Central memory CD4-positive, alpha-beta T cell (primary cell): ENCODE measurements at regions not wholly inside any gene's neighbourhood (a gene's known extent, or its start where the extent isn't known, plus 50 kb on each side); places are given as distances from the start of the nearest gene placed in this dataset.

Experiments
- DNase-seq: peaks from one replicate; pipeline ENCODE4 v3.0.0; 2022

DNA sequence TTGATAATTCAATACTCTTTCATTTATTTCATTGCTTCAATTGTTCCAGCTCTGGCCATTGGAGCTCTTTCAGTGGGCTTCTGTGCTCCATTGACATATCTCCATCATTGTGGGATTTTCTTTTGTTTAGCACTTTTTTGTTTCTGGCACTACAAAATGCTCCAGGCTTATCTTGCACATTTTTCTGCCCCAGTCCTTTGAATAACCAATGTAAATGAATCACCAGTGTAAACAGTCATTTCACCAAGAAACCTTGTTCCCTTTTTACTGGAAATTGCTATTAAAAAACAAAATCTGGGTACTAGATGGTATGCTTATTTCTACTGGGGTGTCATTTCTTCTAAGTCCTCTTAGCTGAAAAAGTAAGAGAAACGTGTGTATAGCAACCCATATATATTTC lies 173.0 kb upstream of the LYPLAL1 start:
- DNase-seq: no peak

DNA sequence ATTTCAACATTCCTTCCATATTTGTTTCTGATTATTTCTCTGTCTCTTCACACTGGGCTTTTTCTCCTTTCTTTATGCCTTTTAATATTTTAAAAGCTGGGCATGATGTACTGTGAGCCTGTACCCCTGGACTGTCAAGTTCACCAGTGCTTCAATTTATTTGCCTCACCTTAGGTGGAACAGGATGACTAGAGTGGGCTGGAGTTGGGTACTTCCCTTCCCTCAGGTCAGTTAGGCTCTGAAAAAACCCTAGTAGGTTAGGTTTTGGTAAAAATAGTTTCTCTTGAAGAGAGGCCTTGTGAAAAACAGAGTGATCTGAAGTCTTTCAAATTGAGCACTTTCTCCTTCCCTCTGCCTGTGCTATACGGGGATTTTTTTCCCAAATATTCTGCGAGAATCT lies 163.0 kb upstream of the LYPLAL1 start:
- DNase-seq: no peak

GRCh38 chr1:219020386-219020785 lies 153.3 kb upstream of the LYPLAL1 start:
- DNase-seq: no peak

DNA sequence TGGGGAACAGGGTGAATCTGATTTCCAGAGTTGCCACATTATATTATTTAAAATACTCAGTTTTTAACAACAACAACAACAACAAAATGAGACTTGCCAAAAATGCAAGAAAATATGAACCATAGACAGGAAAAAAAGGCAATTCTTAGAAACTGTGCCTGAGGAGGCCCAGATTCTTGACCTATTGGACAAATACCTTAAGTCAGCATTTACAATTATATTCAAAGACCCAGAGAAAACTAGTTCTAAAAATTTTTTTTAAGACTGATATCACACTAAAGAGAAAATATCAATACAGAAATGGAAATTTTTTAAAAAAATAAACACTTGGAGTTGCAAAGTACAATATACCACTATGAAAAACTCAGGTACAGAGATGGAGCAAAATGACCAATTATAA lies 152.8 kb upstream of the LYPLAL1 start:
- DNase-seq: no peak

DNA sequence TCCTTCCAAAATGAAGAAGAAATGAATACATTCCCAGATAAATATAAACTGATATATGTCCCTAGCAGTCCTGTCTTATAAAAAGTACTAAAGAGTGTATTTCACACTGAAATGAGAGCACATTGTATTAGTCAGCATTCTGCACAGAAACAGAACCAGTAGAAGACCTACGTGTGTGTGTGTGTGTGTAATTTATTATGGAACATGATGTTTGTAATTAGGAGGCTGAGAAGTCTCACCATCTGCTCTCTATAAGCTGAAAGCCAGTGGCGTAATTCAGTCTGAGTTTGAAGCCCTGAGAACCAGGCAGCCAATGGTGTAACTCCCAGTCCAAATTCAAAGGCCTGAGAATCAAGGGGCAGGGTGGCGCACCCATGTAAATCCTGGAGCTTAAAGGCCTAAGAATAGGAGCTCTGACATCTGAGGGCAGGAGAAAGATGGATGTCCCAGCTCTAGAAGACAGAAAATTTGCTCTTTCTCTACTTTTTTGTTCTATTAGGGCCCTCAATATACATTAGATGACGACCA lies 146.5 kb upstream of the LYPLAL1 start:
- DNase-seq: no peak

GRCh38 chr1:219031809-219032208 lies 141.9 kb upstream of the LYPLAL1 start:
- DNase-seq: no peak

DNA sequence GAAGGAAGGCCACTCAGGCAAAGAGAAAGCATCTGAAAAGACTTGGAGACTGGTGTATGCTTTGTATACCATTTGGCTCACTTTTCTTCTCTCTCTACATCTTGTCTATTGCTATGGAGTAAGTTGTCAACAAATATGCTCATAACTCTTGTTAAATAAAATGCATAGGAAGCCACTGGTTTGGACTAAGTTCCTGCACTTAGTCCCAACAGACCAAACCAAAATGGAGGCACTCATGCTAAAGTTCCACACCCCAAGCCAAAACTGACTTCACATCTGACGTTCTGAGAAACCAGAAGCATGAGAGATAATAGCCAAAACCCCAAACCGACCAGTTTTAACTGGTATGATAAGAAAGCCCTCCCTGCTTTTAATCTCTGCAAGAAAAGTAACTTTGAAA lies 135.3 kb upstream of the LYPLAL1 start:
- no peak for DNase-seq

GRCh38 chr1:219039017-219039681 lies 134.5 kb upstream of the LYPLAL1 start:
- DNase-seq: no peak

DNA sequence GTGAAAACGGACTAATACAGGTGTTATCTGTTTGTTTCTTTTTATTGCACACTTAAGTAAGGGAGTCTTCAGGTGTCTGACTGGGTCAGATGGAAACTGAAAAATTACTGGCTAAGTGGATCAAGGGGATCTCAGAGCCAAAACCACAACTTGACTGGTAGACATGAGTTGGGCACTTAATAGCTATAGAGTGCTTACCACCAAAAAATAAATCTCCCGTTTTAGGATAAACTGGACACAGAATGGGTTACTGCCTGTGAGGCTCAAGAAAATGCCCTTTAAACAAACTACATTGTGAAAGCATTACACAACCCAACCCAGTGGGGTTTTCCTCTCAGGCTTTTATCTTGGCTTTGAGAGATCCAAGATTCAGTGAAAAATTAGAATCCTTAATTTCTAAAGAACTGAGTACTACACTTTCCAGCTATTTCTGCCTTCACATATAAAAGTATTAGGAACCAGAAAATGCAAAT lies 134.0 kb upstream of the LYPLAL1 start:
- DNase-seq: no peak

GRCh38 chr1:219040291-219040690 lies 133.4 kb upstream of the LYPLAL1 start:
- DNase-seq: no peak

DNA sequence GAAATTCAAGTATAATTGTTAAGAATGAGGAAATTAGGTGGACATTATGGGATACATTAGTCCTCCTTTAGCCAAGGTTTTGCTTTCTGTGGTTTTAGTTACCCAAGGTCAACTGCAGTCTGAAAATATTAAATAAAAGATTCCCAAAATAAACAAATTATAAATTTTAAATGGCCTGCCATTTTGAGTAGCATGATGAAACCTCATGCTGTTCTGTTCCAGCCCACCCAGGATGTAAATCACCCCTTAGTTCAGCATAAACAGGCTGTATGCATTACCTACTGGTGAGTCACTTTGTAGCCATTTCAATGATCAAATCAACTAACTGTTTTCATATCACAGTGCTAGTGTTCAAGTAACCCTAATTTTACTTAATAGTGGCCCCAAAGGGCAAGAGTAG lies 132.5 kb upstream of the LYPLAL1 start:
- DNase-seq: no peak

DNA sequence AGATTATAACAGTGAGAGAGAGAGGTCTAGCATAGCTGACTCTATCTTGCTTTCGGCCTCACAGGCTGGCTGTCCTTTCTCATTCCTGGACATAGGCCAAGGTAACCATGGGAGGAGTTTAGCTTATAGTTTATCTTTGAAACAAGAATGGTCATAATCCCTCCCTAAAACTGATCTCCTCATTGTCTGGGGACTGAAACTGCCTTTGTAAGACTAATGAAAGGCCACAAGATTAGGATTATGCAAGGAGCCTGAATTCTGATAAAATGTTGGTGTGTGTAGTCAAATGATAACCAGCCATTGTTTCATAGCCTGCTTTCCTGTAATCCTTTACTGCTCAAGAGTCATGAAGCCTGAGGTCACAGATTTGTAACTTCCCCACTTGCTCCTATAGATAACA lies 131.9 kb upstream of the LYPLAL1 start:
- no peak for DNase-seq

- no peak for DNase-seq
Observed at GRCh38 chr1:219042769-219043168, 130.9 kb upstream of the LYPLAL1 start.

- DNase-seq: no peak
Observed at GRCh38 chr1:219045246-219045645, 128.4 kb upstream of the LYPLAL1 start.

DNA sequence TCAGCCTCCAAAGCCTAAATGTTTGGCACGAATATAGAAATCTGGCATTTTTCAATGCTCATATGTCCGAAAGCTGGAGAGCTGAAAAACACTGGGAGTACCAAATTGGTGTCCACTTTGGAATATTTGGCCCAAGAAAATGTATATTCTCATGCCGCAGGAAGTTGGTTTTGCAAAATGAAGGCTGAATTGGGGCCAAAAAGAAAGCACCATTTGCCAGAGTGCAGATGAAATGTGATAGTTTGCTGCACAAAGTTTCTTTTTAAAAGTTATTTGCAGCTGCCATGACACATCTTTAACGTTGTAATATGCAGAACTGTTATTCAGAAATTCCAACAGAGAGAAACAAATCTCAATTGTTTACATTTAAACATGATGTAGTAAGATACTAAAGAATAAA lies 124.2 kb upstream of the LYPLAL1 start:
- DNase-seq: no peak

DNA sequence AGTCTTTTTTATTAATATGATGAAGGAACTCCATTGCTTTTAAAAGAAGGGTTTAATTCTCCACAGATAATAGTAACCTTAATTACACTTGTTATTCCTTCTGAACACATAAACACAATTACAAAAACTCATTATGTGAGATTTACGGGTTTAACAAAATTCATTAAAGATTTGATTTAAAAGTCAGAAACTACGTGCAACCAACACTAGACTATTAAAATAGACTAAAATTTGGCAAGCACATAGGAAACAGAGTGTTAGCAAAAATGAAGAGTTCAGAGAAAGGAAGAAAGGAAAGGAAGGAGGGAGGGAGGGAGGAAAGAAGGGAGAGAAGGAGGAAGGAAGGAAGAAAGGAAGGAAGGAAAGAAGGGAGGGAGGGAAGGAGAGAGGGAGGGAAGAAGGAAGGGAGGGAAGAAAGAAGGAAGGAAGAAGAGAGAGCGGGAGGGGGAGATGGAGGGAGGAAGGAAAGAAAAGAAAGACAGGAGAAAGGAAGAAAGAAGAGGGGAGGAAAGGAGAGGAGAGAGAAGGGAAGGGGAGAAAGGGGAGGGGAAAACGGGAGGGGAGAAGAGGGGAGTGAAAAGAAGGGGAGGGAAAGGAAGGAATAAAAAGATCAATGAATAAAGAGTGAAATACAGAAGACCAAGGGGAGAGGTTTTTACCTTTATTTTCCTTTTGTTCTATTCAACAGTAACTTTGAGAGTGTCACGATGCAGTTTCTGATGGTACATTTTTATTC lies 123.4 kb upstream of the LYPLAL1 start:
- DNase-seq: no peak

DNA sequence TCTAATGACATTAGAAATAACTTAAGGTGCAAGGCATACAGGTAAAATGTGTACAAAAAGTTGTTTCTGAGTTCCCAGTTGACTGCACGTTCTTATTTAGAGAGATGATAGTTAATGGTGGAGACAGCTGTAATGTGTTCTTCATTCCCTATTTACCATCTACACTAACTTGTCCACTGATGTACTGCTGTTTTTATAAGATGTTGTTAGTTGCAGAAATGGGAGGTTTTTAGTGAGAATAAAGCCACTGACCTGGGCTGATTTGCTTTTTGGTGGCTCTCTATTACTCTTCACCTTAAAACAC lies 122.9 kb upstream of the LYPLAL1 start:
- DNase-seq: no peak

DNA sequence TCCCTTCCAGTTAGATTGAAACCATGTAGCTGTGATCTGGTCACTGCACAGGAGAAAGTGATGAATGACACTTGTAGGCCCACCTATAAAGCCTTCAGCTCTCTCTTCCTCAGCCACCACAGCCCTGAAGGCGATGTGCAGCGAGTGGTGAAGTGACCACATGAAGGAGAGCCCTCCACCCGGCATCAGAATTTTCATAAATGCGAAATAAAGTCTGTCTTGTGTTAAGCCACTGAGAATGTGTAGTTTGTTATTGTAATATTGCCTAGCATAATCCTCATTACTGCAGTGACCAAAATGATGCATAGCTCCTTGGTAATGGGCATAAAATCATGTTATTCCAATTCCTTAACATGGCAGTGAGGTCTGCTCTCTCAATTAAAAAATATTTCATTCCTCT lies 122.1 kb upstream of the LYPLAL1 start:
- no peak for DNase-seq

- no peak for DNase-seq
Observed at GRCh38 chr1:219058891-219059820, 114.5 kb upstream of the LYPLAL1 start.

GRCh38 chr1:219060798-219061197 lies 112.9 kb upstream of the LYPLAL1 start:
- DNase-seq: no peak

GRCh38 chr1:219062161-219062560 lies 111.5 kb upstream of the LYPLAL1 start:
- DNase-seq: no peak

- no peak for DNase-seq
Observed at GRCh38 chr1:219066098-219066497, 107.6 kb upstream of the LYPLAL1 start.

DNA sequence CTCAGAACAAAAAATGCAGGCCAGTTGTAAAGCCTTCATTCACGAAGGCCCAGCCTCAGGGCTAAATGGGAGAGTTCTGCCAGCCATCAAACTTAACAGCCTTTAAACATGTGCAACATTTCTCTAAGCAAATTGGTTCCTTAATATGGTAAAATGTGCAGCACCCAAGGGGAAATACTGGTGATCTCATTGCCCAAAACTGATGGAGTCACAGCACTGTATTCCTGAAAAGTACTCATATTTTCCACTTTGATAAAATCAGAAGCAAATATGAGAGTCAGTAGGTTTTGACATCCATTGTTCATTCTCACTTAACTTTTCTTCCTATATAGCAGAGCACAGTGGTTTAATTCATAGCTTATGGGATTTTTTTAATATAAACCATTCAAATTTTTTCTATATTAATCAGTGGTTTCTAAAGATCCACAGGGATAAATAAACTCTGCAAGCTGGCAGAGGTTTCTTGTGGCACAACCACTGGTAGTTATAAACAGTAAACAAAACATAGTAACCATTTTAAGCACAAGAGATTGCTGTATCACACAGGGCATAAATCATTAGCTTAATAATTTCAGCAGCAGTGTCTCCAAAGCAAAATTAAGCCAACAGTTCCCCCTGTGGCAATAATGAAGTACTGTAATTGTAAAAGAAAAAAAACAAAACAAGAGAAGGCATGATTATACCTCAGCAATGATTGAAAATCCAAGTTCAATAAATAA lies 106.9 kb upstream of the LYPLAL1 start:
- no peak for DNase-seq
